ENCODE measurements at regions not wholly inside any gene's neighbourhood (a gene's known extent, or its start where the extent isn't known, plus 50 kb on each side); places are given as distances from the start of the nearest gene placed in this dataset.
"Not testable (repeated sequence)": the region's sequence is repeated elsewhere in the genome, so short reads cannot be mapped to it uniquely, and the experiment has no call there.

GRCh38 chr3:6680119-6680806 is 180.7 kb upstream of the GRM7 start:
- Mint-ChIP-seq H3K4me3 (no peak overlapping the region), H3K36me3 (no peaks in the 10 kb centered on the region), H3K27ac (no peak overlapping the region), H3K27me3 (no peaks in the 10 kb centered on the region), H3K9me3 (ENCODE audit: low read depth) (peaks cover 19% of the 10 kb centered on the region), H3K4me1 (no peaks in the 10 kb centered on the region)
- DNase-seq = no peak
- CTCF ChIA-PET = no interaction called here
- no peak for ATAC-seq

DNA sequence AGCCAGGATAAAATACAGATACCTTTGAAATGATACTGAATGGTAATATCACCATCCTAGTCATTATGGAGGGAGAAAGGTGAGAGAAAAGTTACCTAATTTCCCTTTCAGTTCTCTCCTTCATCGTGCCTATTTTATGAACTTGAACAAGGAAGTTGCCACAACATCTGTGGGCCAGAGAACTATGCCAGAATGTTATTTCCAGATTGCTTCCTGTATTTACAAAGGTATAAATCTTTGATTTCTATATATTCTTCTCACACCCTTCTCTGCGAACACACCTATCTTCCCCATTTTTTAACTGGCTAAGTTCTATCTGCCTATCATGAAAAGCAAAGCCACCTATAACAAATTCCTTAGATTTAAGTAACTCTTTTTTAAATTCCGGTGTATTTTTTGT is 163.6 kb upstream of the GRM7 start:
- CTCF ChIA-PET = no interaction called here
- H3K27me3 Mint-ChIP-seq = no peaks in the 10 kb centered on the region
- ATAC-seq = no peak
- peaks cover 7% of the 10 kb centered on the region for H3K9me3 Mint-ChIP-seq (ENCODE audit: low read depth)
- H3K36me3 Mint-ChIP-seq = no peaks in the 10 kb centered on the region
- H3K27ac Mint-ChIP-seq = no peak overlapping the region
- DNase-seq = no peak
- H3K4me1 Mint-ChIP-seq = no peaks in the 10 kb centered on the region
- H3K4me3 Mint-ChIP-seq = no peak overlapping the region

DNA sequence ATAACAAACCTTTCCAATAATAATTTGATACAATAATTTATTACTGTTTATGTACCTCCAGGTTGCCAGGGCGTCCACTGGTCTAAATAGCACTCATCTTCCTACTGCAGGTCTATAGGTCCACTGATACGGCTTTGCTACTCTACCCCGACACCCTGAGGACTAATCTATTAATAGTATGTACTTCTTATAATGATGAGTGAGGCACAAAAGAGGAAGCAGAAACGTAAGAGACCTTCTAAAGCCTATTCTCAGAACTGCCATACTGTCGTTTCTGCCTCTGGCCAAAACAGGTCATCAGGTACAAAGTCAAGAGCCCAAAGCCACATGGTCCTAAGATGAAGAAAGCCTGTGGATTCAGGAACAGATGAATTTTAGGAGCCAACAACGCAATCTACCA is 163.2 kb upstream of the GRM7 start:
- H3K27ac Mint-ChIP-seq = no peak overlapping the region
- no peak overlapping the region for H3K4me3 Mint-ChIP-seq
- no peaks in the 10 kb centered on the region for H3K36me3 Mint-ChIP-seq
- ATAC-seq (no peak), DNase-seq (no peak)
- H3K4me1 Mint-ChIP-seq = no peaks in the 10 kb centered on the region
- H3K9me3 Mint-ChIP-seq (ENCODE audit: low read depth) = peaks cover 8% of the 10 kb centered on the region
- H3K27me3 Mint-ChIP-seq = no peaks in the 10 kb centered on the region
- CTCF ChIA-PET = no interaction called here

GRCh38 chr3:6704817-6705216 is 156.1 kb upstream of the GRM7 start:
- H3K9me3 Mint-ChIP-seq (ENCODE audit: low read depth); H3K27ac Mint-ChIP-seq; ATAC-seq; CTCF ChIA-PET; DNase-seq; H3K27me3 Mint-ChIP-seq; H3K4me1 Mint-ChIP-seq; H3K4me3 Mint-ChIP-seq; H3K36me3 Mint-ChIP-seq: not testable (repeated sequence)

DNA sequence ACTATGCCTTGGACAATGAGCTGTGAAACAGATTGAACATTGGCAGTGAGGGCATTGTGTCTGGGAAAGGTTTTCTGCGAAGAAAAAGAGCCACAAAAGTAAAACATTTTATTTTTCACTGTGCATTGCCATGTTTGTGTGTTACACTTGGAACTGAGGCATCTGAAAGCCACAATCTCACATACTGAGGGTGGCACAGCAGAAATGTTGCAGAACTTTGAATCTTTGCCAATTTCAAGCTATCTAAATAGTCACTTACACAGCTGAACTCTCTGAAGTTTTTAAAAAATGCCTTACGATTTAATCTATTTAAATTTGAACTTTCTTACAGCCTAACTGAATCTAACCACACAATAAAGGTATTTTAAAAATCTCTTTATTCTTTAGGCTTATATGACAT is 154.1 kb upstream of the GRM7 start:
- Mint-ChIP-seq H3K4me1 (no peaks in the 10 kb centered on the region), H3K27me3 (no peaks in the 10 kb centered on the region), H3K27ac (no peak overlapping the region), H3K4me3 (no peak overlapping the region), H3K9me3 (ENCODE audit: low read depth) (peaks cover 2% of the 10 kb centered on the region), H3K36me3 (no peaks in the 10 kb centered on the region)
- DNase-seq (no peak), ATAC-seq (no peak)
- CTCF ChIA-PET = no interaction called here

DNA sequence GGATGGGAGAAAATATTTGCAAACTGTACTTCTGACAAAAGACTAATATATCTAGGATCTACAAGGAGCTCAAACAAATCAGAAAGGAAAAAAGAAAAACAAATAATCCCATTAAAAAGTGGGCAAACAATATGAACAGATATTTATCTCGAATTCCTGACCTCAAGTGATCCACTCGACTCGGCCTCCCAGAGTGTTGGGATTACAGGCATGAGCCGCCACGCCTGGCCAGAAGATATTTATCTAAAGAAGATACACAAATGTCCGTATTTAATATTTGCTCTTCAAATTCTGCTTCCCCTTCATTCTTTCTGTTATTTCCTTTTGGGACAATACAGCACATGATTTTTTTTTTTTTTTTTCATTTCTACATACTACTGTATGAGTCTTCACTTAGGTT is 151.7 kb upstream of the GRM7 start:
- Mint-ChIP-seq H3K36me3 (no peaks in the 10 kb centered on the region), H3K27ac (no peak overlapping the region), H3K4me3 (no peak overlapping the region), H3K9me3 (ENCODE audit: low read depth) (no peaks in the 10 kb centered on the region), H3K27me3 (no peaks in the 10 kb centered on the region), H3K4me1 (no peaks in the 10 kb centered on the region)
- ATAC-seq (no peak), DNase-seq (no peak)
- CTCF ChIA-PET = no interaction called here

DNA sequence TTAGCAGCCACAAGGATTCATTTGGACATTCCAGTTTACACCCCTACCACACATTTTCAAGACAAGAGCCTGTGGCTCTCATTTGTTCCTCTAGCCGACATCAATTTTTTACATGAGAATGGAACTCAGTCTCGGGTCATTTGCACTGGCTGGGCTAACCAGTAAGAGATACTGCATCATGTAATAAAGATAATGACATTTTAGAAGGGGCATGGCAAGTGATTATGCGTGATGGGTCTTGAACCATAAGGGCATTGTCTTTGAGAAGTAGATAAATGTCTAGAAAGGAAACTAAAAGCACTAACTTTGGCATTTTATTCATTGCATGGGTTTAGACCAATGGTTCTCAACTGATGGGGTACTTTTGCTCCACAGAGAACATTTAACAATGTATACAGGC is 146.0 kb upstream of the GRM7 start:
- H3K27me3 Mint-ChIP-seq = no peaks in the 10 kb centered on the region

GRCh38 chr3:6716420-6716819 is 144.5 kb upstream of the GRM7 start:
- CTCF ChIA-PET = no interaction called here
- no peak overlapping the region for H3K27ac Mint-ChIP-seq
- H3K27me3 Mint-ChIP-seq = no peaks in the 10 kb centered on the region
- no peaks in the 10 kb centered on the region for H3K4me1 Mint-ChIP-seq
- DNase-seq (no peak), ATAC-seq (no peak)
- no peak overlapping the region for H3K4me3 Mint-ChIP-seq
- peaks cover 8% of the 10 kb centered on the region for H3K9me3 Mint-ChIP-seq (ENCODE audit: low read depth)
- no peaks in the 10 kb centered on the region for H3K36me3 Mint-ChIP-seq

More for the DNA sequence above, 146.0 kb upstream of the GRM7 start:
- H3K27ac Mint-ChIP-seq = no peak overlapping the region
- H3K4me1 Mint-ChIP-seq = no peaks in the 10 kb centered on the region
- no peak overlapping the region for H3K4me3 Mint-ChIP-seq
- no peak for ATAC-seq
- CTCF ChIA-PET = no interaction called here
- no peak for DNase-seq
- peaks cover 7% of the 10 kb centered on the region for H3K9me3 Mint-ChIP-seq (ENCODE audit: low read depth)
- no peaks in the 10 kb centered on the region for H3K36me3 Mint-ChIP-seq

GRCh38 chr3:6717026-6717943 is 143.6 kb upstream of the GRM7 start:
- no peaks in the 10 kb centered on the region for H3K4me1 Mint-ChIP-seq
- DNase-seq (no peak), ATAC-seq (no peak)
- H3K36me3 Mint-ChIP-seq = no peaks in the 10 kb centered on the region
- H3K9me3 Mint-ChIP-seq (ENCODE audit: low read depth) = peaks cover 8% of the 10 kb centered on the region
- CTCF ChIA-PET = no interaction called here
- H3K27me3 Mint-ChIP-seq = no peaks in the 10 kb centered on the region
- no peak overlapping the region for H3K4me3 Mint-ChIP-seq
- no peak overlapping the region for H3K27ac Mint-ChIP-seq

DNA sequence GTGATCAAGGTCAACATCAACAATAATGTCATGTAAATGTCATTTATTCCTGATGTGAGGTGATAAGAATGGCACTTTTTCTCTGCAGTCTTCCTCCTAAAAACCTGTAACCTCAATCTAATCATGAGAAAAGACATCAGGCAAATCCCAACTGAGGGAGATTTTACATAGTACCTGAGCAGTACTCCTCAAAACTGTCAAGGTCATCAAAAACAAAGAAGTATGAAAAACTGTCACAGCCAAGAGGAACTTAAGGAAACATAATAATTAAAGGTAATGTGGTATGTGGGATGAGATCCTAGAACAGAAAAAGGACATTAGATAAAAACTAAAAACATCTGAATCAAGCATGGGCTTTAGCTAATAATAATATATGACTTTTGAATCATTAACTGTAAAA is 140.9 kb upstream of the GRM7 start:
- peaks cover 5% of the 10 kb centered on the region for H3K9me3 Mint-ChIP-seq (ENCODE audit: low read depth)
- no peak for ATAC-seq
- H3K27ac Mint-ChIP-seq = no peak overlapping the region
- no peak overlapping the region for H3K4me3 Mint-ChIP-seq
- no peaks in the 10 kb centered on the region for H3K27me3 Mint-ChIP-seq
- CTCF ChIA-PET = no interaction called here
- no peak for DNase-seq
- no peaks in the 10 kb centered on the region for H3K4me1 Mint-ChIP-seq
- no peaks in the 10 kb centered on the region for H3K36me3 Mint-ChIP-seq

DNA sequence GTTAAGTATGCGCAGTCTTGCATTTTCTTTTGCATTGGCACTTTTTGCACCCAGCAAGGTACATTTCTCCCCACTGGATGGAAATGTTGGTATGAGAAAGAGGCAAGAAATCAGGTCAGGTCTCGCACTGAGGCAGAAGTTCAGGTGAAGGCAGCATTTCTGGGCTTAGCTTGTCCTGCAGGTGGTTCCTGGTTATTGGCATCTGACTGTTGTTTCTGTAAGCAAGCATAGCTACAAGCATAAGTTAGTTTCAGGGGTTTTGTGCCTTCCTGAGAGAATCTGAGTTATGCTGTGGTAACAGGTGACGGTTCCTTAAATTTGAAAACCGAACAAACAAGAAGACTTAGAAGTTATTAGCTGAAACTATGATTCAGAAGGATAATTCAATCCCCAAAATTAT is 139.4 kb upstream of the GRM7 start:
- no peaks in the 10 kb centered on the region for H3K36me3 Mint-ChIP-seq
- H3K4me3 Mint-ChIP-seq = no peak overlapping the region
- CTCF ChIA-PET = interaction anchor here (0.6 kb wide), 1 partner anchor 1368 kb away, joined by 3 read pairs; no protein-coding TSS in a partner anchor
- no peak overlapping the region for H3K27ac Mint-ChIP-seq
- H3K4me1 Mint-ChIP-seq = no peaks in the 10 kb centered on the region
- no peaks in the 10 kb centered on the region for H3K27me3 Mint-ChIP-seq
- no peak for DNase-seq
- peaks cover 5% of the 10 kb centered on the region for H3K9me3 Mint-ChIP-seq (ENCODE audit: low read depth)
- ATAC-seq = no peak

- H3K36me3 Mint-ChIP-seq = no peaks in the 10 kb centered on the region
- CTCF ChIA-PET = no interaction called here
- H3K4me1 Mint-ChIP-seq = no peaks in the 10 kb centered on the region
- H3K27ac Mint-ChIP-seq = no peak overlapping the region
- peaks cover 8% of the 10 kb centered on the region for H3K9me3 Mint-ChIP-seq (ENCODE audit: low read depth)
- DNase-seq = no peak
- no peaks in the 10 kb centered on the region for H3K27me3 Mint-ChIP-seq
- ATAC-seq = no peak
- no peak overlapping the region for H3K4me3 Mint-ChIP-seq
These were observed 137.7 kb upstream of the GRM7 start for GRCh38 chr3:6723205-6723604.

DNA sequence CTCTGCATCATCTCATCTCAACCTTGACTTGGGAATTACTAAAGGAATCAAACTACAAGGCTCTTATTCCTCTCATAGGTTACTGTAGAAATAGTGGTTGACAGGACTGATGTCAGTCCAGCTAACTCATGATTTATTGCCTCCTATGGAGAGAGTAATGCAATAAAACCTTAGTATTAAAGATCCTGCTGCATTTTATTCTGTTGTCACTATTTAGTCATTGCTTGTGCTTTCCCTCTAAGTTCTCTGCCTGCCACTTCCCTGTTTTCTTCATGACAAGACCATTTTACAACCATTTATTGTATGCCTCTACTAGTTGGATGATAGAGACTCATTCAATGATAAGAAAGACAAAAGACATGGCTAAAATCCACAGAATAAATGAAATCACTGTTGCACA is 134.1 kb upstream of the GRM7 start:
- Mint-ChIP-seq H3K27ac (no peak overlapping the region), H3K36me3 (no peaks in the 10 kb centered on the region), H3K4me1 (no peaks in the 10 kb centered on the region), H3K4me3 (no peak overlapping the region), H3K9me3 (ENCODE audit: low read depth) (peaks cover 9% of the 10 kb centered on the region), H3K27me3 (no peaks in the 10 kb centered on the region)
- CTCF ChIA-PET = no interaction called here
- ATAC-seq = no peak
- DNase-seq = no peak

- Mint-ChIP-seq H3K4me3 (no peak overlapping the region), H3K27ac (no peak overlapping the region), H3K9me3 (ENCODE audit: low read depth) (peaks cover 6% of the 10 kb centered on the region), H3K4me1 (no peaks in the 10 kb centered on the region), H3K36me3 (no peaks in the 10 kb centered on the region), H3K27me3 (no peaks in the 10 kb centered on the region)
- ATAC-seq (no peak), DNase-seq (no peak)
- CTCF ChIA-PET = no interaction called here
These were observed 128.1 kb upstream of the GRM7 start for GRCh38 chr3:6732807-6733206.

All from activated CD8-positive, alpha-beta memory T cell treated with anti-CD3 and anti-CD28 coated beads, Interleukin-2, amount 10 ng/mL, durations not matched to agents 7 days and 5 days (primary cell).